ENCODE measurements at regions not wholly inside any gene's neighbourhood (a gene's known extent, or its start where the extent isn't known, plus 50 kb on each side); places are given as distances from the start of the nearest gene placed in this dataset.
"Not testable (repeated sequence)": the region's sequence is repeated elsewhere in the genome, so short reads cannot be mapped to it uniquely, and the experiment has no call there.

DNA sequence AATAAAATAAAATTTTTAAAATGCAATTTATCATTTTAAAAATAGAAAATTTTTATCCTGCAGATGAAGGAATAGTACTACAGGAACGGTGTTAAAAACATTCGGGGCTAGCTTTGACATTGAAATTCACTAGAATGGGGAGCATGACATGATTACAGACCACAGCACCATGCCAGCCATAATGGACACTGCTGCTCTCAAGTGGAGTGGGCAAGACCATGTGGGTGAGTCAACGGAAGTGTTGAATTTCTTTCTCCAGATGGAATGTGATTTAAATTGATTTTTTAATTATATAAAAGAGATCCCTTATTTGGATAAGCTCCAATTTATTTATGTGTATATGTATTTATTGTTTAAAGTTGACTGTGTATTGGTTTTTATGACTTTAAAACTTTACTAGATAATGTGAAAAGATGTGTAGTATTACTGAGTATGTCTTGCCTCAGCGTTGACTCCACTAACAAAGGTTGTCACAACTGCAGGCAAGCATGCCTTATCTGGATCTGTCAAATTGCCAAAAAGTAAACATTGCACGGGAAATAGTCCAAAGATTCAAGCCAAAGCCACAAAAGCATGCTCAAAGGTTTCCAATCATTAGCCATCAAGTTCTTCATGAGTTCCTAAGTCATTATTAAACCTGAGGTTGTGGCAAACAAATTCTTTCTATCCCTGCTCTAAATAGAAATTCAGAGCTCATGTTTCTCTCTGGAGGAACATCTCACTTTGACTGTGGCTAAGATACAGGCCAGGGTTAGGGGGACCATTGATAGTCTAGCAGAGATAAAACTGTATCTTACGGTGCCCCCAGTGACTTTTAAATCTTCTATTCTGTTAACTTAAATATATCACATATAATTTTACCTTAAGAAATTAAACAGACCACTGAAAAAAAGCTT is 536.9 kb downstream of the TMX3 start:
- Histone ChIP-seq H3K27me3 (no peaks in the 10 kb centered on the region), H3K27ac (no peak overlapping the region), H3K9me3 (no peaks in the 10 kb centered on the region), H3K4me3 (no peak overlapping the region), H3K36me3 (no peaks in the 10 kb centered on the region), H3K4me1 (peaks cover 0 to 5% (median 0%) of the 10 kb centered on the region in 4 donors)
- TF ChIP-seq EP300 (IDR thresholded peaks at IDR 0.05) (peak in 1 of 4 donors; percentile 3), POLR2AphosphoS5 (IDR thresholded peaks at IDR 0.05) (no peak)
- 46 to 55% methylated on average over 6 of the region's 6 CpGs for WGBS, 2 donors
- ATAC-seq (ENCODE audit: low FRiP score in 2 of 2) (peak; percentile 12 to 51), DNase-seq (peak in 1 of 2 donors; percentile 21)

DNA sequence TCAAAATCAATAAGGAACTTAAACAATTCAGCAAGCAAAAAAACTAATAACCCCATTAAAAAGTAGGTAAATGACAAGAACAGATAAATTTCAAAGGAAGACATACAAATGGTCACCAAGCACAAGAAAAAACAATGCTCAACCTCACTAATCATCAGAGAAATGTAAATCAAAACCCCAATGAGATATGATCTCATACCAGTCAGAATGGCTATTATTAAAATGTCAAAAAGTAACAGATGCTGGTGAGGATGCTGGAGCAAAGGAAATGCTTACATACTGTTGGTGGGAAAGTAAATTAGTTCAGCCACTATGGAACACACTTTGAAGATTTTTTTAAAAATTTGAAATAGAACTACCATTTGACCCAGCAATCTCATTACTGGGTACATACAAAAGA is 538.0 kb downstream of the TMX3 start:
- Histone ChIP-seq H3K27ac (no peak overlapping the region), H3K4me1 (peaks cover 0 to 5% (median 0%) of the 10 kb centered on the region in 4 donors), H3K27me3 (no peaks in the 10 kb centered on the region), H3K9me3 (no peaks in the 10 kb centered on the region), H3K4me3 (no peak overlapping the region), H3K36me3 (no peaks in the 10 kb centered on the region)
- DNase-seq (no peak), ATAC-seq (ENCODE audit: low FRiP score in 2 of 2) (no peak)
- TF ChIP-seq, protein P1, sequence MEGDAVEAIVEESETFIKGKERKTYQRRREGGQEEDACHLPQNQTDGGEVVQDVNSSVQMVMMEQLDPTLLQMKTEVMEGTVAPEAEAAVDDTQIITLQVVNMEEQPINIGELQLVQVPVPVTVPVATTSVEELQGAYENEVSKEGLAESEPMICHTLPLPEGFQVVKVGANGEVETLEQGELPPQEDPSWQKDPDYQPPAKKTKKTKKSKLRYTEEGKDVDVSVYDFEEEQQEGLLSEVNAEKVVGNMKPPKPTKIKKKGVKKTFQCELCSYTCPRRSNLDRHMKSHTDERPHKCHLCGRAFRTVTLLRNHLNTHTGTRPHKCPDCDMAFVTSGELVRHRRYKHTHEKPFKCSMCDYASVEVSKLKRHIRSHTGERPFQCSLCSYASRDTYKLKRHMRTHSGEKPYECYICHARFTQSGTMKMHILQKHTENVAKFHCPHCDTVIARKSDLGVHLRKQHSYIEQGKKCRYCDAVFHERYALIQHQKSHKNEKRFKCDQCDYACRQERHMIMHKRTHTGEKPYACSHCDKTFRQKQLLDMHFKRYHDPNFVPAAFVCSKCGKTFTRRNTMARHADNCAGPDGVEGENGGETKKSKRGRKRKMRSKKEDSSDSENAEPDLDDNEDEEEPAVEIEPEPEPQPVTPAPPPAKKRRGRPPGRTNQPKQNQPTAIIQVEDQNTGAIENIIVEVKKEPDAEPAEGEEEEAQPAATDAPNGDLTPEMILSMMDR (IDR thresholded peaks at IDR 0.05) = no peak
- TF ChIP-seq POLR2AphosphoS5 (IDR thresholded peaks at IDR 0.05) (no peak), EP300 (IDR thresholded peaks at IDR 0.05) (no peak), POLR2A (IDR thresholded peaks at IDR 0.05) (no peak)

DNA sequence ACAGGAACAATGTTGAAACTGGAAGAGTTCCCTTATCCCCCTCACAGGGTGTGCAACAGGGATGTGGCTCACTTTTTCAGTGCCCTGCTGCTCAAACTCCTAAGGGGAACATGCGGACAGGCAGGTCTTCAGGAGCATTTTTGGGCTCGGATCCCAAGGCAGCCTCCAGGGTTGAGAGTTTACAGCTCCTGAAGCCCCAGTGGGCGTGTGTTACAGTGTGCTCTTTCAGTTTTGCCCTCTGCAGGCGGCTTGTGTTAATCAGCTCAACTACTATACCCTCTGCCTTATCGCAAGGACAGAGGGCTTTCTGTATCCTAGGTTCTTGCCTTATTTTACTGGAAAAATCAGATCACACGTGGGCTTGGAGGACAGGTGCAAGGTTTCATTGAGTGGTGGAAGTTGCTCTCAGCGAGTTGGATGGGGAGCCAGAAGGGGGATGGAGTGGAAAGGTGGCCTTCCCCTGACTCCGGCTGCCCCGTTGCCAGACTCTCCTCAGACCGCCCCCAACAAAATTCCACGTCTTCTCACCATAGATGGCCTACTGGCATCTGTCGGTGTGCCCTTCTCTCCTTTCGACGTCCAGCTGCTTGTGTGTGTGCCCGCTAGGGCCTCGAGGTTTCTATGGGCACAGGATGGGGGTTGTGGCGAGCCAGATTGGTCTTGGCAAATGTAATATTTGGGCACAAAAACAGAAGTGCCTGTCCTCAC is 541.9 kb downstream of the TMX3 start:
- DNase-seq = no peak
- no peak for TF ChIP-seq EP300 (IDR thresholded peaks at IDR 0.05)
- no peak for TF ChIP-seq POLR2AphosphoS5 (IDR thresholded peaks at IDR 0.05)
- TF ChIP-seq, protein P1 (IDR thresholded peaks at IDR 0.05) = no peak
- no peak for TF ChIP-seq POLR2A (IDR thresholded peaks at IDR 0.05)
- WGBS, 2 donors = 79 to 82% methylated on average over 16 to 17 of the region's 17 CpGs
- no peak overlapping the region for H3K4me3 ChIP-seq
- H3K9me3 ChIP-seq = peaks cover 0 to 4% (median 0%) of the 10 kb centered on the region in 4 donors
- no peaks in the 10 kb centered on the region for H3K36me3 ChIP-seq
- no peak for ATAC-seq (ENCODE audit: low FRiP score in 2 of 2)
- no peak overlapping the region for H3K27ac ChIP-seq
- H3K4me1 ChIP-seq = no peaks in the 10 kb centered on the region
- H3K27me3 ChIP-seq = no peaks in the 10 kb centered on the region

DNA sequence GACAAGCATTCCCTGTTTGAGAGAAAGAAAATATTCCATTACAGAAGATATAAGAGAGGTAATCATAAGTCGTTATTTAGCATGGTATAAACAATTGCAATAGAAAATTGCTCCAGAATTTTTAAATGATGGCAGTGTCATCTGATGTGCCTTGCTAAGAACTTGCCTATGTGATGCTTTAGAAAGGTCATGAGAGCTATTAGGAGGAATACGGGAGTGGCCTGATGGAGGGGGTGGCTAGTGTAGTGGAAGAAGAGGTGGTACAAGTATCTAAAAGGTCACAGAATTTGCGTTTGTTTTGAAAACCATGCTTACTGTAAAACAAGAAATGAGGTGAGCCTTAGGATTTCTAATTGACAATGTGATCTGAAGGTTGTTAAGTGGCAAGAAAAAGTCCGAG is 550.0 kb downstream of the TMX3 start:
- no peak for DNase-seq
- no peaks in the 10 kb centered on the region for H3K27me3 ChIP-seq
- no peaks in the 10 kb centered on the region for H3K4me1 ChIP-seq
- TF ChIP-seq EP300 (IDR thresholded peaks at IDR 0.05) (no peak), POLR2A (IDR thresholded peaks at IDR 0.05) (no peak), POLR2AphosphoS5 (IDR thresholded peaks at IDR 0.05) (no peak)
- TF ChIP-seq, protein P1 (IDR thresholded peaks at IDR 0.05) = no peak
- no peak overlapping the region for H3K4me3 ChIP-seq
- H3K36me3 ChIP-seq = no peaks in the 10 kb centered on the region
- H3K9me3 ChIP-seq = peaks cover 0 to 4% (median 0%) of the 10 kb centered on the region in 4 donors
- no peak for ATAC-seq (ENCODE audit: low FRiP score in 2 of 2)
- H3K27ac ChIP-seq = no peak overlapping the region
- WGBS, 2 donors = 72 to 73% methylated on average over 4 of the region's 4 CpGs

DNA sequence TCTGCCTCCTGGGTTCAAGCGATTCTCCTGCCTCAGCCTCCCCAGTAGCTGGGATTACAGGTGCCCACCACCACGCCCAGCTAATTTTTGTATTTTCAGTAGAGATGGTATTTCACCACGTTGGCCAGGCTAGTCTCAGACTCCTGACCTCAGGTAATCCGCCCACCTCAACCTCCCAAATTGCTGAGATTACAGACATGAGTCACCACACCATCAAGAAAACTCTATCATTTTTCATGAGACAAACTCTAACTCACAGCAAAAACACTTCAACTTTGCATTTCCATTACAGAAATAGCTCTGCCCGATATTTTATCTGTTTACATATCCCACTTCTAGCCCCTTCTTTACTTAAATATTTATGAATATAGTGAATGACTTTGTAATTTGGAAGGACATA is 561.1 kb downstream of the TMX3 start:
- not testable (repeated sequence) for H3K9me3 ChIP-seq; H3K36me3 ChIP-seq; H3K27ac ChIP-seq; ATAC-seq (ENCODE audit: low FRiP score in 2 of 2); DNase-seq; H3K4me3 ChIP-seq; H3K27me3 ChIP-seq; H3K4me1 ChIP-seq
- WGBS, 2 donors = 78 to 84% methylated on average over 5 of the region's 5 CpGs

All from upper lobe of left lung (tissue), 6 donors.